DMS53 treated with DMSO at 0.1 percent for 48 hours (cell line): ENCODE measurements at regions not wholly inside any gene's neighbourhood (a gene's known extent, or its start where the extent isn't known, plus 50 kb on each side); places are given as distances from the start of the nearest gene placed in this dataset.
"Not testable (repeated sequence)": the region's sequence is repeated elsewhere in the genome, so short reads cannot be mapped to it uniquely, and the experiment has no call there.

Source experiments
- DNase-seq: peaks from one replicate; lab custom pipeline; 2025; ENCODE audit not compliant: unreplicated experiment; lab: John Stamatoyannopoulos, UW

DNA sequence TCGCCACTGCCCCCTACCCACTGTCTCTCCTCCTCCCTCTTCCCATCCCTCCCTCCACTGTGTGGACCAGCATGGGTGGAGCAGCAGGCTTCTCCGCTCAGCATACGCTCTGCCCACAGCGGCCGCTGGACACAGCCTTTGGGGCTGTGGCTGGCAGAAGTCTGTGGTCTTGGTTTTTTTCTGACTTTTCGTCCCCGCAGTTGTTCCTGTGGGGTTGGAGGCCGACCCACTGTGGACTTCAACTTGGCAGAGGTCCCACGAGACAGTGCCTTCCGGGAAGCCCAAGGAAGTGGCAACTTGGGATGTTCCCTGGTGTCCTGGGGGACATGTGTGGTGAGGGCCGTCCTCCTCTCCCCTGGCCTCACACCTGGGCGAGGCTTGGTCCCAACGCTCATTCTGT lies 162.5 kb upstream of the C1orf174 start:
- no peak for DNase-seq

- DNase-seq, result no peak
Measured at GRCh38 chr1:4062992-4063391, 162.9 kb upstream of the C1orf174 start.

GRCh38 chr1:4063516-4063915 lies 163.4 kb upstream of the C1orf174 start:
- no peak for DNase-seq

DNA sequence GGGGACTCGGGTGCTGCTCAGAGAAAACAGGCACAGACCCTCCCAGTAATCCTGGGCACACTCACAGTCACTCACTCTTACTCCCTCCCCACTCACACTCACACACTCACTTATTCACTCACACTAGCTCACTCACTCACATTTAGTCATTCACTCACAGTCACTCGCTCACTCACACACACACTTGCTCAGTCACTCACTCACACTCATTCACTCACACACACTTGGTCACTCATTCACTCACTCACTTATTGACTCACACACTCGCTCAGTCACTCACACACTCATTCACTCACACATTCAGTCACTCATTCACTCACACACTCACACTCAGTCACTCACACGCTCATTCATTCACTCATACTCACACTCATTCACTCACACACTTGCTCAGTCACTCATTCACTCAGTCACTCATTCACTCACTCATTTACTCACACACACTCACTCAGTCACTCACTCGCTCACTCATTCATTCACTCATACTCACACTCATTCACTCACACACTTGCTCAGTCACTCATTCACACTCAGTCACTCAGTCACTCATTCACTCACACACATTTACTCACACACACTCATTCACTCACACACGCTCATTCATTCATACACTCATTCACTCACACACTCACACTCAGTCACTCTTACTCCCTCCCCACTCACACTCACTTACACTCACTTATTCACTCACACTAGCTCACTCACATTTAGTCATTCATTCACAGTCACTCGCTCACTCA lies 164.2 kb upstream of the C1orf174 start:
- no peak for DNase-seq

DNA sequence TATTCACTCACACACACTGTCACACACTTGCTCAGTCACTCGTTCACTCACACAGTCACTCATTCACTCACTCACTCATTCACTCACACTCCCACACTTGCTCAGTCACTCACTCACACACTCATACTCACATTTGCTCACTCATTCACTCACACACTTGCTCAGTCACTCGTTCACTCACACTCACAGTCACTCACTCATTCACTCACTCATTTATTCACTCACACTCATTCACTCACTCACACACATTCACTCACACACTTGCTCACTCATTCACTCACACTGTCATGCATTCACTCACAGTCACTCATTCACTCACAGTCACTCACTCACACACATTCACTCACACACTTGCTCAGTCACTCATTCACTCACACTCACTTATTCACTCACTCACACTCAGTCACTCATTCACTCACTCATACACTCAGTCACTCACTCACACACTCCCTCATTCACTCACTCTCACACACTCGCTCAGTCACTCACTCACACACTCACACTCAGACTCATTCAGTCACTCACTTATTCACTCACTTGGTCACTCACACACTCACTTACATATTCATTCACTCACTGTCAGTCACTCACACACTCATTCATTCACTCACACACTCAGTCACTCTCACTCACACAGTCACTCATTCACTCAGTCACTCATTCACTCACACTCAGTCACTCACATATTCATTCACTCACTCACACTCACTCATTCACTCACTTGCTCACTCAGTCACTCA lies 167.0 kb upstream of the C1orf174 start:
- no peak for DNase-seq

DNA sequence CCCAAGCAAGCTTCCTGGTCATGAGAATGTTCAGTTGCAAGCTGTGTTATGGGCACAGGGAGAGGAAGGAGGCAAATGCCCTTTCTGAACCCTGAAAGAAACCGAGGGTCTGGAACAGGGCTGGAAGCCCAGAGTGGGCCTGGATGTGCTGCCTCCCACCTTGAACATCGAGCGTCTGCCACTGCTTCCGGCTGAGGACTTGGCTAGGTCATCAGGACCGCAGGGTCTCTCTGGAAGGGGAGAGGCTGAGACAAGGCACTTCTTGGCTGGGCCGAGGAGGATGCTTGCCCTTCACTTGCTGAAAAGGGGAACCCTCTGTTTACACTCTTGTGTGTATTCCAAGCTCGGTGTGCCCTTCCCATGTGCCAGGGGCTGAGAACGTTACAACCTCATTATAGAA lies 168.0 kb upstream of the C1orf174 start:
- DNase-seq, result no peak

- DNase-seq, result no peak
Measured at GRCh38 chr1:4071653-4072052, 171.6 kb upstream of the C1orf174 start.

DNA sequence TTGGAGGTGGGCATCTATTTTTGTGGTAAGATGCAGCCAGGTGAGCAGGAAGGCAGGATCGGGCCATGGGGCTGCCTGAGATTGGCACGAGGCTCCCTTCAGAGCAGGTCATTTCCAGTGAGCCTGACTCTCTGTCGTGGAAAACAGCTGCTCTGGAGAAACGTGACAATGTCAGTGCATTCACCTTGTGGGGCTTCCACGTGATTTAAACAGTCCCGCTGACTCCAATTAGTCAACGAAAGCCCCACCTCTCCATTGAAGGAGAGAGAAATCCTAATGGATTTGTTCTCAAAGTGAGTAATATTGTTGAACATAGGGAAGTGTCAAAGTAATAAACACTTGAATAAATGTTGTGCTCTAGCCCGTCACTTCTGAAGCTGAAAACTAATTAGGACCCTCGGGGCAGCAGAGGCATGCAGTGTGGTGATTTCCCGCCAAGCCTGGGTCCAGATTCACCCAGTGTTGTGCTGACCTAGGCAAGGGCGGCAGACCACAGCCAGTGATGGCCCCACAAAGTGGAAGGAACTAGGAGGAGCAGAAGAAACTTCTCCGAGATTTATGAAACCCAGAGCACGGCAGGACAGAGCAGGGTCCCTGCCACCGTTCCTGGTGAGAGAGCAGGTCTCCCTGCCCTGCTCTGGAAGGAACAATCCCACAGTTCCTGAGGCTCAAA lies 172.5 kb upstream of the C1orf174 start:
- no peak for DNase-seq

DNA sequence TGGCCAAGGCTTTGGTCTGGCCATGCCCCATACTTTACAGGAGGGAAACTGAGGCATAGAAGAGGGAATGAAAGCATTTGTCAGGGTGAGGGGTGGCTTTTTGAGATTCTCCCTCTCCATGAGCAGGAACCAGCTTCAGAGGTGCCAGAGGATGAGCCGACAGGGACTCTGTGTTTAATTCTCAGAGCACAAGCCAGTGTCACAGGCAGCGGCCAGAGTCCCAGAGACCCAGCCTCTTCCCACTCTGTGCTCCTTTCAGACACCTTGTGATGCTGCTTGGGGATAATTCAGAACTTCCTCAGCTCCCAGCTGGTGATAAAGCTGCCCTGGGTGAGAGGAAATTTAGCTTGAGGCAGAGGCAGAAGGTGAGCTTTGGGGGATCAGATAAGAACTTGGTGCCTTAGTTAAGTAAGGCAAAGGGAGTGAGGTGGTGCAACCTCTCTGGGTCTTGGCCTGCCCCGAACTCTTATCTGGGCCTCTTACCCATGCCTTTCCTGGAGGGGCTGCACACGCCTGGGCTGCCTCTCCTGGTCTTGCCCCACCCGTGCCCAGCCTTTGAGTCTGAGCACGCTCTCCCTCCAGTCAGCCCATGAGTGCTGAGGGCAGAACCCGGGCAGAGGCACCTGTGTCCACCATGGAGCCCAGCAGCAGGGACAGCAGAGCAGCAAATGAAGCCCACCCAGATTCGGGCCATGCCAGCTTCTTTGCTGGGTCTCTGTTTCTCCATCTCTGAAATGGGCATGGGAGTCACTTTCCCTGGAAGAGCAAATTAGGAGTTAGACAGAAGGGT lies 175.6 kb upstream of the C1orf174 start:
- no peak for DNase-seq

DNA sequence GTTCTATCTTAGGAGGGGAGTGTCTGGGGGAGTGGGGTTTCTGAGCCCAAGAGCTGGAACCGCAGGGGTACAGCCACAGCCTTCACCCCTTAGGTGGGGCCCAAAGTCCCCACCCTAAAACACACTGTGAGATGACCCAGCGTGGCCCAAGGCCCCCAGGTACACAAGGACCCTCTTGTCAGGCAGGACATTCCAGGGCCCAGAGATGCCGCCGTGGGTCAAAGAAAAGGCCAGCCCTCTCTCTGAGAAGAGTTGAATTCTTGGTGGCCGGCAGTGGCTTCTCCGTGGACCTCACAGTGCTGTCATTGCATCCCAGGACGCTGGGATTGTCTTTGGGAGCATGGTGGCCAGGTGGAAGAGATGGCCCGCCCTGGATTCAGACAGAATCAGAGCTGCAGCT lies 176.3 kb upstream of the C1orf174 start:
- no peak for DNase-seq

DNA sequence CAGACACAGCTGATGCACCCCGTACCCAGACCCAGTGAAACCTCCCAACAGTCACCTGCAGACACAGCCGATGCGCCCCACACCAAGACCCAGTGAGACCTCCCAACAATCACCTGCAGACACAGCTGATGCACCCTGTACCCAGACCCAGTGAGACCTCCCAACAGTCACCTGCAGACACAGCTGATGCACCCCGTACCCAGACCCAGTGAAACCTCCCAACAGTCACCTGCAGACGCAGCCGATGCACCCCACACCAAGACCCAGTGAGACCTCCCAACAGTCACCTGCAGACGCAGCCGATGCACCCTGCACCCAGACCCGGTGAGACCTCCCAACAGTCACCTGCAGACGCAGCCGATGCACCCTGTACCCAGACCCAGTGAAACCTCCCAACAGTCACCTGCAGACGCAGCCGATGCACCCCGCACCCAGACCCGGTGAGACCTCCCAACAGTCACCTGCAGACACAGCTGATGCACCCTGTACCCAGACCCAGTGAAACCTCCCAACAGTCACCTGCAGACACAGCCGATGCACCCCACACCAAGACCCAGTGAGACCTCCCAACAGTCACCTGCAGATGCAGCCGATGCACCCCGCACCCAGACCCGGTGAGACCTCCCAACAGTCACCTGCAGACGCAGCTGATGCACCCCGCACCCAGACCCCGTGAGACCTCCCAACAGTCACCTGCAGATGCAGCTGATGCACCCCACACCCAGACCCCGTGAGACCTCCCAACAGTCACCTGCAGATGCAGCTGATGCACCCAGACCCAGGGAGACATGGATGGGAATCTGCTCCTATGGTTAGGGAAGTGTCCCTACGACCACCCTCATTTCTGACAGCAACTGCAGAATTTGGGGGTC lies 178.3 kb upstream of the C1orf174 start:
- DNase-seq, result not testable (repeated sequence)

- no peak for DNase-seq
Measured at GRCh38 chr1:4079815-4080214, 179.7 kb upstream of the C1orf174 start.

DNA sequence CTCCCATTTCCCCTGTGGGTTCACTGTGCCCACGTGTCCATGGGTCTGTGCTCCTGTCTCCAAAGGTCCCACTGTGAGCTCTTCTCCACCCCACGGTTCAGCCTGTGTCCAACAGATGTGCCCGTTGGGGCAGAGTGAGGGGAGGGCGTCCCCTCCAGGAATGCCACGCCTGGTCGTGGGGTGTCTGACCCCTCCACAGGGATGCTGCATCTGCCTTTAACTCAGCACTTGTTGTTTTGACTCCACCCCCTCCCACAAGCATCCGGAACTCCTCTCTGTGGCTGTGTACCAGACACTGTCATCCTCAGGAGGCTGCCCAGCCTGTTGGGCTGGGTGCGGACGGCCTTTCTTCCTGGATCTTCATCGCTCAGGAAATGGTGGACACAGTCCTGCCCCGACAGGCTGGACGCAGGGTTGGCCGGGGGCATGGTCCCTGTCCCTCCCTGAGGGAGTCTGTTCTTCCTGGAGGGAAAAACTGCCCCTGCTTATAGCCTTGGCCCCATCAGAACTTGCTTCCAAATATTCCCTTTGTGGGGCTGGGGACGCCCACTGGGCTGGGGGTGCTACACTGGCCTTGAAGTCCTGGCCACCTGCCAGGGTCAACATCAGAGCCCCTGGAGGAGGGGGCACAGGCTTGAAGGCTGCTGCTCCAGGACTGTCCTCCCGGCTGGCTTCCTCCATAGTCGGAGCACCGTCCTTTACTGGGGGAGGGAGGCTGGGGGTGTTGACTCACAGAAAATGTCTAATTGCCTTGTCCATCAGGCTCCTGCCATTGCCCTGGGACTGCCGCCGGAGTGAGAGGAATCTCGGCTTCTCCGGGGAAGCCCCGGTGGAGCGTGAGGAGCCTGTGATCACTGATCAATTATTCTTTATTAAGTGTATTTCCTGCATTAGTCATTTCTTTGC lies 182.0 kb upstream of the C1orf174 start:
- no peak for DNase-seq

- DNase-seq, result no peak
Measured at GRCh38 chr1:4083231-4084047, 183.4 kb upstream of the C1orf174 start.

GRCh38 chr1:4084048-4084431 lies 184.0 kb upstream of the C1orf174 start:
- no peak for DNase-seq

DNA sequence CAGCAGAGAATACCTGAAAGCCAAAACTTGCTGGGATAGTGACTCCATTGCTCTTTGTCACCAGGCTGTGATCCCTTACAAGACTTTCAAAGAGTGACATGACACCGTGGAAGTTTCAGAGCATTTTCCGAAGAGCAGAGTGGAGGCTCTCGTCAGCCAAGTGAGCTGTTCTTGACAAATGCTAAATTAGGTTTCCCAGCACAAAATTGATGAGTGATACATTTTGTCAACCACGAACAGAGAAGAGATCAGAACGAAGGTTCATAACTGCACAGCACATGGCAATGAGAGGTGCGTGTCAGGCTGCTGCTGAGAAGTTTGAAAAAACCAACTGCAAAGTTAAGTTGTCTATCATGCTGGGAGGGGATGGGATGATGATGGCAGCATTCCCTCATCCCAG lies 184.4 kb upstream of the C1orf174 start:
- no peak for DNase-seq

DNA sequence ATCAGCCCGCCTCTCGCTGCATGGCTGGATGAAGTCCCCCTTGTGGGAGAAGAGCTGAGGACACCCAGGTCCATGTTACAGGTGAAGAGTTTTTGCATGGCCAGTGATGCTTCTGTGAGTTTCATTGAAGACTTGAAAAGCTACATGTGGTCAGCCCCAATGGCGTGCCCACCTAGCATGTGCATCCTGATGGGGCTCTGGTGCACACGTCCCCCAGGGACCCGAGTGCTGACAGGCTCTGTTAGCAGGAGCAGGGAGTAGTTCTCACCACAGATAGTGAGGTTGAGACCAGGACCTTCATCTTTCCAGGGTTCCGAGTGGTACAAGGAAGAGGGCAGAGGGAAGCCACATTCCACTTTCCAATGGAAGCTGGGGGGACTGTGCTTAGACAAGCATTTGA lies 184.8 kb upstream of the C1orf174 start:
- DNase-seq, result no peak

- DNase-seq, result no peak
Measured at GRCh38 chr1:4085546-4085945, 185.5 kb upstream of the C1orf174 start.
